HepG2 (cell line): ENCODE measurements at regions not wholly inside any gene's neighbourhood (a gene's known extent, or its start where the extent isn't known, plus 50 kb on each side); places are given as distances from the start of the nearest gene placed in this dataset.

Source experiments
- ELF3 ChIP-seq: IDR thresholded peaks from 2 replicates; pipeline ENCODE4 v1.6.1; 2016; ENCODE audit warnings: missing genetic modification reagents, missing compliant biosample characterization
- KDM2A ChIP-seq: sonication (generic); formaldehyde crosslinking; IDR thresholded peaks from 2 replicates; pipeline ENCODE4 v1.4.0; 2020; ENCODE audit warnings: low read depth, missing genetic modification reagents, borderline replicate concordance
- MIXL1 ChIP-seq: IDR thresholded peaks from 2 replicates; pipeline ENCODE4 v1.6.1; 2016
- MZF1 ChIP-seq: sonication (generic); formaldehyde crosslinking; IDR thresholded peaks from 2 replicates; pipeline ENCODE4 v1.8.1; 2023; ENCODE audit warnings: mild to moderate bottlenecking, missing genetic modification reagents, borderline replicate concordance
- SKI ChIP-seq: fragments of 450-650 bp; IDR thresholded peaks from one replicate; pipeline ENCODE4 v1.6.1; 2018; ENCODE audit warnings: mild to moderate bottlenecking; ENCODE audit not compliant: partially characterized antibody
- TCF7L2 ChIP-seq: IDR thresholded peaks from 2 replicates; pipeline ENCODE4 v1.6.1; 2011; ENCODE audit warnings: mild to moderate bottlenecking, low read depth, low read length, moderate library complexity
- ZFP90 ChIP-seq: sonication (generic); formaldehyde crosslinking; IDR thresholded peaks from 2 replicates; pipeline ENCODE4 v1.8.0; 2022; ENCODE audit warnings: missing genetic modification reagents, mild to moderate bottlenecking, inconsistent platforms, borderline replicate concordance
- ZNF317 ChIP-seq: sonication (generic); formaldehyde crosslinking; IDR thresholded peaks from 2 replicates; pipeline ENCODE4 v1.5.0; 2020; ENCODE audit warnings: mild to moderate bottlenecking, missing genetic modification reagents
- ZNF430 ChIP-seq: sonication (generic); formaldehyde crosslinking; IDR thresholded peaks from 2 replicates; pipeline ENCODE4 v1.9.0; 2021; ENCODE audit warnings: mild to moderate bottlenecking, missing genetic modification reagents
- ZNF431 ChIP-seq: sonication (generic); formaldehyde crosslinking; IDR thresholded peaks from 2 replicates; pipeline ENCODE4 v1.9.0; 2022; ENCODE audit warnings: missing genetic modification reagents, low read depth, mild to moderate bottlenecking, borderline replicate concordance
- ZNF672 ChIP-seq: sonication (generic); formaldehyde crosslinking; IDR thresholded peaks from 2 replicates; pipeline ENCODE4 v1.8.1; 2022; ENCODE audit warnings: missing genetic modification reagents
- ZSCAN9 ChIP-seq: IDR thresholded peaks from 2 replicates; pipeline ENCODE4 v1.6.1; 2016; ENCODE audit warnings: borderline replicate concordance
- TF ChIP-seq, protein P1 (sequence below), 2 experiments: IDR thresholded peaks; 2 replicates each; pipeline ENCODE4 v1.6.1; 2011 to 2012; ENCODE audit warnings: low read length in 2 of 2, borderline replicate concordance in 1 of 2, low read depth in 1 of 2, mild to moderate bottlenecking in 1 of 2, moderate library complexity in 1 of 2
- TF ChIP-seq, protein P2 (sequence below): sonication (generic); formaldehyde crosslinking; IDR thresholded peaks from 2 replicates; pipeline ENCODE4 v1.9.0; 2021; ENCODE audit warnings: mild to moderate bottlenecking, missing genetic modification reagents
- TF ChIP-seq, protein P3 (sequence below): IDR thresholded peaks from 2 replicates; pipeline ENCODE4 v1.6.1; 2016; ENCODE audit warnings: mild to moderate bottlenecking, missing biosample characterization, missing genetic modification reagents
- TF ChIP-seq, protein P4 (sequence below): sonication (generic); formaldehyde crosslinking; IDR thresholded peaks from 2 replicates; pipeline ENCODE4 v1.4.0; 2020; ENCODE audit warnings: missing genetic modification reagents, borderline replicate concordance

DNA sequence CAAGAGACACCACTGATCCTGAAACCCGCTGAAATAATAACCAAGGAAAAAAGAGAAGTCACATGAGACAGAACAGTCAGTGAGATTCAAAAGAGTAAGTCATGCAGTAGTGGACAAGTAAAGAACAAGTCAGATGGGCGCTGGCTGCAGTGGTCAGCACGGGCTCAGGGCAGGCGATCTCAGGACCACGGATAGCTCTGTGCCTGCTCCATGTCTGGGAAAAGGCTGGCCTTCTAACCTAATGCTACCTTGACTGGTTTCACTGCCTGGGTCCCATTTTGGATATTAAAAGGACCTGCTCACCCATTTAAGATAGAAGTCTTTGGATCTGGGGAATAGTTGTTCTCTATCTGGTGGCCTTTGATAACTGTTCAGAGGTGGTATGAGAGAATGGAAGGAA, 61.7 kb upstream of the LCLAT1 start (continued):
- TF ChIP-seq, protein P1, sequence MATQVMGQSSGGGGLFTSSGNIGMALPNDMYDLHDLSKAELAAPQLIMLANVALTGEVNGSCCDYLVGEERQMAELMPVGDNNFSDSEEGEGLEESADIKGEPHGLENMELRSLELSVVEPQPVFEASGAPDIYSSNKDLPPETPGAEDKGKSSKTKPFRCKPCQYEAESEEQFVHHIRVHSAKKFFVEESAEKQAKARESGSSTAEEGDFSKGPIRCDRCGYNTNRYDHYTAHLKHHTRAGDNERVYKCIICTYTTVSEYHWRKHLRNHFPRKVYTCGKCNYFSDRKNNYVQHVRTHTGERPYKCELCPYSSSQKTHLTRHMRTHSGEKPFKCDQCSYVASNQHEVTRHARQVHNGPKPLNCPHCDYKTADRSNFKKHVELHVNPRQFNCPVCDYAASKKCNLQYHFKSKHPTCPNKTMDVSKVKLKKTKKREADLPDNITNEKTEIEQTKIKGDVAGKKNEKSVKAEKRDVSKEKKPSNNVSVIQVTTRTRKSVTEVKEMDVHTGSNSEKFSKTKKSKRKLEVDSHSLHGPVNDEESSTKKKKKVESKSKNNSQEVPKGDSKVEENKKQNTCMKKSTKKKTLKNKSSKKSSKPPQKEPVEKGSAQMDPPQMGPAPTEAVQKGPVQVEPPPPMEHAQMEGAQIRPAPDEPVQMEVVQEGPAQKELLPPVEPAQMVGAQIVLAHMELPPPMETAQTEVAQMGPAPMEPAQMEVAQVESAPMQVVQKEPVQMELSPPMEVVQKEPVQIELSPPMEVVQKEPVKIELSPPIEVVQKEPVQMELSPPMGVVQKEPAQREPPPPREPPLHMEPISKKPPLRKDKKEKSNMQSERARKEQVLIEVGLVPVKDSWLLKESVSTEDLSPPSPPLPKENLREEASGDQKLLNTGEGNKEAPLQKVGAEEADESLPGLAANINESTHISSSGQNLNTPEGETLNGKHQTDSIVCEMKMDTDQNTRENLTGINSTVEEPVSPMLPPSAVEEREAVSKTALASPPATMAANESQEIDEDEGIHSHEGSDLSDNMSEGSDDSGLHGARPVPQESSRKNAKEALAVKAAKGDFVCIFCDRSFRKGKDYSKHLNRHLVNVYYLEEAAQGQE (IDR thresholded peaks at IDR 0.05; ENCODE audit: borderline replicate concordance in 1 of 2, low read depth in 1 of 2, low read length in 2 of 2) = peak; percentile 90 to 98
- TF ChIP-seq ZNF317 (0 out of 2 replicates have a peak, but pooled peaks have one; percentile 25), SKI (no peak), KDM2A (CRISPR knock-in tag) (0 out of 2 replicates have a peak, but pooled peaks have one; percentile 35), ZNF672 (CRISPR knock-in tag) (no peak), MZF1 (CRISPR knock-in tag) (no peak), TCF7L2 (no peak), ZNF431 (CRISPR knock-in tag) (no peak), ELF3 (0 out of 2 replicates have a peak, but pooled peaks have one; percentile 21), ZFP90 (no peak), ZSCAN9 (peak; percentile 60; the same call in 1 of the 2 replicates), MIXL1 (CRISPR knock-in tag) (0 out of 2 replicates have a peak, but pooled peaks have one; percentile 32), ZNF430 (0 out of 2 replicates have a peak, but pooled peaks have one; percentile 27)
- TF ChIP-seq, protein P2, sequence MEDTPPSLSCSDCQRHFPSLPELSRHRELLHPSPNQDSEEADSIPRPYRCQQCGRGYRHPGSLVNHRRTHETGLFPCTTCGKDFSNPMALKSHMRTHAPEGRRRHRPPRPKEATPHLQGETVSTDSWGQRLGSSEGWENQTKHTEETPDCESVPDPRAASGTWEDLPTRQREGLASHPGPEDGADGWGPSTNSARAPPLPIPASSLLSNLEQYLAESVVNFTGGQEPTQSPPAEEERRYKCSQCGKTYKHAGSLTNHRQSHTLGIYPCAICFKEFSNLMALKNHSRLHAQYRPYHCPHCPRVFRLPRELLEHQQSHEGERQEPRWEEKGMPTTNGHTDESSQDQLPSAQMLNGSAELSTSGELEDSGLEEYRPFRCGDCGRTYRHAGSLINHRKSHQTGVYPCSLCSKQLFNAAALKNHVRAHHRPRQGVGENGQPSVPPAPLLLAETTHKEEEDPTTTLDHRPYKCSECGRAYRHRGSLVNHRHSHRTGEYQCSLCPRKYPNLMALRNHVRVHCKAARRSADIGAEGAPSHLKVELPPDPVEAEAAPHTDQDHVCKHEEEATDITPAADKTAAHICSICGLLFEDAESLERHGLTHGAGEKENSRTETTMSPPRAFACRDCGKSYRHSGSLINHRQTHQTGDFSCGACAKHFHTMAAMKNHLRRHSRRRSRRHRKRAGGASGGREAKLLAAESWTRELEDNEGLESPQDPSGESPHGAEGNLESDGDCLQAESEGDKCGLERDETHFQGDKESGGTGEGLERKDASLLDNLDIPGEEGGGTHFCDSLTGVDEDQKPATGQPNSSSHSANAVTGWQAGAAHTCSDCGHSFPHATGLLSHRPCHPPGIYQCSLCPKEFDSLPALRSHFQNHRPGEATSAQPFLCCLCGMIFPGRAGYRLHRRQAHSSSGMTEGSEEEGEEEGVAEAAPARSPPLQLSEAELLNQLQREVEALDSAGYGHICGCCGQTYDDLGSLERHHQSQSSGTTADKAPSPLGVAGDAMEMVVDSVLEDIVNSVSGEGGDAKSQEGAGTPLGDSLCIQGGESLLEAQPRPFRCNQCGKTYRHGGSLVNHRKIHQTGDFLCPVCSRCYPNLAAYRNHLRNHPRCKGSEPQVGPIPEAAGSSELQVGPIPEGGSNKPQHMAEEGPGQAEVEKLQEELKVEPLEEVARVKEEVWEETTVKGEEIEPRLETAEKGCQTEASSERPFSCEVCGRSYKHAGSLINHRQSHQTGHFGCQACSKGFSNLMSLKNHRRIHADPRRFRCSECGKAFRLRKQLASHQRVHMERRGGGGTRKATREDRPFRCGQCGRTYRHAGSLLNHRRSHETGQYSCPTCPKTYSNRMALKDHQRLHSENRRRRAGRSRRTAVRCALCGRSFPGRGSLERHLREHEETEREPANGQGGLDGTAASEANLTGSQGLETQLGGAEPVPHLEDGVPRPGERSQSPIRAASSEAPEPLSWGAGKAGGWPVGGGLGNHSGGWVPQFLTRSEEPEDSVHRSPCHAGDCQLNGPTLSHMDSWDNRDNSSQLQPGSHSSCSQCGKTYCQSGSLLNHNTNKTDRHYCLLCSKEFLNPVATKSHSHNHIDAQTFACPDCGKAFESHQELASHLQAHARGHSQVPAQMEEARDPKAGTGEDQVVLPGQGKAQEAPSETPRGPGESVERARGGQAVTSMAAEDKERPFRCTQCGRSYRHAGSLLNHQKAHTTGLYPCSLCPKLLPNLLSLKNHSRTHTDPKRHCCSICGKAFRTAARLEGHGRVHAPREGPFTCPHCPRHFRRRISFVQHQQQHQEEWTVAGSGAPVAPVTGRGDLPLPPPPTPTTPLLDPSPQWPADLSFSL (CRISPR knock-in tag) = no peak
- TF ChIP-seq, protein P3, sequence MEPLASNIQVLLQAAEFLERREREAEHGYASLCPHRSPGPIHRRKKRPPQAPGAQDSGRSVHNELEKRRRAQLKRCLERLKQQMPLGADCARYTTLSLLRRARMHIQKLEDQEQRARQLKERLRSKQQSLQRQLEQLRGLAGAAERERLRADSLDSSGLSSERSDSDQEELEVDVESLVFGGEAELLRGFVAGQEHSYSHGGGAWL (CRISPR knock-in tag) = peak; percentile 38; the same call in 1 of the 2 replicates
- TF ChIP-seq, protein P4, sequence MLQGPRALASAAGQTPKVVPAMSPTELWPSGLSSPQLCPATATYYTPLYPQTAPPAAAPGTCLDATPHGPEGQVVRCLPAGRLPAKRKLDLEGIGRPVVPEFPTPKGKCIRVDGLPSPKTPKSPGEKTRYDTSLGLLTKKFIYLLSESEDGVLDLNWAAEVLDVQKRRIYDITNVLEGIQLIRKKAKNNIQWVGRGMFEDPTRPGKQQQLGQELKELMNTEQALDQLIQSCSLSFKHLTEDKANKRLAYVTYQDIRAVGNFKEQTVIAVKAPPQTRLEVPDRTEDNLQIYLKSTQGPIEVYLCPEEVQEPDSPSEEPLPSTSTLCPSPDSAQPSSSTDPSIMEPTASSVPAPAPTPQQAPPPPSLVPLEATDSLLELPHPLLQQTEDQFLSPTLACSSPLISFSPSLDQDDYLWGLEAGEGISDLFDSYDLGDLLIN = no peak; the same call in 1 of the 2 replicates
